ENCODE measurements at regions not wholly inside any gene's neighbourhood (a gene's known extent, or its start where the extent isn't known, plus 50 kb on each side); places are given as distances from the start of the nearest gene placed in this dataset.

DNA sequence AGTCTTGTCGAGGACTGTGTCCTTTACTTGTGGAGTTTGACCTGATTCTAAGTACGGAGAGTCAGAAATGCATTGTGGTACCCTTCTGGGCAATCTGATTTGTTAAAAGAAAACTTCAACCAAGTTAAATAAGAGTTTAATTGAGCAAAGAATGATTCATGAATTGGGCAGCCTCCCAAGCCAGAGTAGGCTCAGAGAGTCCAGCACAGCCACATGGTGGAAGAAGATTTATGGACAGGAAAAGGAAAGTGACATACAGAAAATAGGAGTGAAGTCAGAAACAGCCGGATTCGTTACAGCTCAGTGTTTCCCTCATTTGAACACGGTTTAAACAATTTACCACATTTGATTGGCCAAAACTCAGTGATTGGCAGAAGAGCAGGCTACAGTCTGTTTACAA, 329.2 kb downstream of the DHX35 start:
- H3K4me3 ChIP-seq (ENCODE audit: low read depth, low read length), result no peak overlapping the region
- 39% methylated on average over 3 of the region's 5 CpGs for WGBS (ENCODE audit: insufficient coverage)
- H3K9me3 ChIP-seq (ENCODE audit: control insufficient read depth, insufficient read depth, low read length), result peaks cover 2% of the 10 kb centered on the region
- no peaks in the 10 kb centered on the region for H3K36me3 ChIP-seq (ENCODE audit: control insufficient read depth, insufficient read depth, low read length)
- H3K27ac ChIP-seq (ENCODE audit: low read depth, low read length), result no peak overlapping the region
- H3K4me1 ChIP-seq (ENCODE audit: control insufficient read depth, insufficient read depth, low read length), result no peaks in the 10 kb centered on the region
- H3K27me3 ChIP-seq (ENCODE audit: control insufficient read depth, insufficient read depth, low read length), result peaks cover 29% of the 10 kb centered on the region
- DNase-seq (ENCODE audit: low read depth in 4 of 6, low spot score in 6 of 6), result peak in 1 of 6 donors; percentile 45

DNA sequence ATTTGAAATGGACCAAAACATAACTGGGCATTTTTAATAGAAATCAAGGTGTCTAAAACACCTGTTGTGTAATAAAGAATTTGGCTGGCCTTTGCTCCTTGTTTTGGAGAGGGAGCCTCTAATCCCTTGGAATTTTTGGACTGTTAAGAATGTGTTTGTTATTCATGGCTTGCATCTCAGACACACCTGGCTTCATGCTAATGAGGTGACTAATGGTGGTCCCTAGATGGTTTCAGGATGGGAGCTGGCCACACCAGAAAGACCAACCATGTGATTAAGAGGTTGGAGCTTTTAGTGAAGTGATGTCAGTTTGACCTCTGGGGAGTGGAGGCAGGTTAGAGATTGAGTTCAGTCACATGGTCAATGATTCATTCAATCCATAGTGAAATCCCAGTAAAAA, 328.4 kb downstream of the DHX35 start:
- no peaks in the 10 kb centered on the region for H3K36me3 ChIP-seq (ENCODE audit: control insufficient read depth, insufficient read depth, low read length)
- no peak for DNase-seq (ENCODE audit: low read depth in 4 of 6, low spot score in 6 of 6)
- peaks cover 2% of the 10 kb centered on the region for H3K9me3 ChIP-seq (ENCODE audit: control insufficient read depth, insufficient read depth, low read length)
- H3K27me3 ChIP-seq (ENCODE audit: control insufficient read depth, insufficient read depth, low read length), result peaks cover 32% of the 10 kb centered on the region
- H3K4me1 ChIP-seq (ENCODE audit: control insufficient read depth, insufficient read depth, low read length), result no peaks in the 10 kb centered on the region
- H3K27ac ChIP-seq (ENCODE audit: low read depth, low read length), result no peak overlapping the region
- H3K4me3 ChIP-seq (ENCODE audit: low read depth, low read length), result no peak overlapping the region

GRCh38 chr20:39289831-39290230, 327.7 kb downstream of the DHX35 start:
- Histone ChIP-seq H3K36me3 (ENCODE audit: control insufficient read depth, insufficient read depth, low read length) (no peaks in the 10 kb centered on the region), H3K27me3 (ENCODE audit: control insufficient read depth, insufficient read depth, low read length) (peaks cover 36% of the 10 kb centered on the region), H3K4me3 (ENCODE audit: low read depth, low read length) (no peak overlapping the region), H3K27ac (ENCODE audit: low read depth, low read length) (no peak overlapping the region), H3K4me1 (ENCODE audit: control insufficient read depth, insufficient read depth, low read length) (no peaks in the 10 kb centered on the region), H3K9me3 (ENCODE audit: control insufficient read depth, insufficient read depth, low read length) (peaks cover 2% of the 10 kb centered on the region)
- no peak for DNase-seq (ENCODE audit: low read depth in 4 of 6, low spot score in 6 of 6)
- no CpG with 5 or more reads among the region's 2 CpGs for WGBS (ENCODE audit: insufficient coverage)

DNA sequence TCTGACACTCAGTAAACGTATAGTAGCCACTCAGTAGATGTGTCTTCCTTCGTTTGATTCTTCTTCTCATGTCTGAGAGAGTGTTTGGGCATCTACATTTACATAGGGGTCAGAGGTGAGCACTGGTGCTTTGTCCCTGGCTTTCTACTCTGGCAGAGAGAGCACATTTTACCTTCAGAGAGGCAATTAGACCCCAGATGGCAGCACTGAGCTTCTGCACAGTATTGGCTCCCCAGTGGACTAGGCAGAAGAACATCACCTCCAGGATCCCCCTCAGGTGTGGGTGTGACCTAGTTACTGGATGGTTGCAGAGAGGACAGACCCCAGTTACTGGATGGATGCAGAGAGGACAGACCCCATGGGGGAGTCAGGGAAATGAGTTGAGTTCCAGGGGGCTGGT, 327.2 kb downstream of the DHX35 start:
- H3K27ac ChIP-seq (ENCODE audit: low read depth, low read length), result no peak overlapping the region
- H3K4me3 ChIP-seq (ENCODE audit: low read depth, low read length), result no peak overlapping the region
- H3K36me3 ChIP-seq (ENCODE audit: control insufficient read depth, insufficient read depth, low read length), result no peaks in the 10 kb centered on the region
- no peaks in the 10 kb centered on the region for H3K4me1 ChIP-seq (ENCODE audit: control insufficient read depth, insufficient read depth, low read length)
- peaks cover 36% of the 10 kb centered on the region for H3K27me3 ChIP-seq (ENCODE audit: control insufficient read depth, insufficient read depth, low read length)
- WGBS (ENCODE audit: insufficient coverage), result no CpG with 5 or more reads among the region's 2 CpGs
- H3K9me3 ChIP-seq (ENCODE audit: control insufficient read depth, insufficient read depth, low read length), result peaks cover 2% of the 10 kb centered on the region
- DNase-seq (ENCODE audit: low read depth in 4 of 6, low spot score in 6 of 6), result no peak

DNA sequence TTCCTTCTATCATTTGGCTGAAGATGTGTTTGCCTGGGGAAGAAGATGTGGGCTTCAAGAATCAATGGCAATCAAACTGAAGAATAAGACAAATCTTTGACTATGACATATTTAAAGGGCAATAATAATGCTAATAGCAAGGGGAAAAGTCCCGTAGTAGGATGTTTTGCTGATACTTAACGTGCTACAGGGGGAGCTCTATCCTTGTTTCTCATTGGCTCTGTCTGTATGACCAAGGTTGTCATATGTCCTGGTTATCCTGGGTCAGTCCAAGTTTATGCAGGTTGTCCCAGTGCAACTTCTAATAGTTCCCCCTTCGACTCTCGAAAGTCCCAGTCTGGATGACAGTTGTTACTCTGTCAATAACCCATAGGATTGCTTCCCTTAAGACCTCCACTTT, 321.3 kb downstream of the DHX35 start:
- no peak overlapping the region for H3K4me3 ChIP-seq (ENCODE audit: low read depth, low read length)
- no peaks in the 10 kb centered on the region for H3K36me3 ChIP-seq (ENCODE audit: control insufficient read depth, insufficient read depth, low read length)
- 90% methylated on average over 4 of the region's 4 CpGs for WGBS (ENCODE audit: insufficient coverage)
- H3K9me3 ChIP-seq (ENCODE audit: control insufficient read depth, insufficient read depth, low read length), result peaks cover 2% of the 10 kb centered on the region
- H3K4me1 ChIP-seq (ENCODE audit: control insufficient read depth, insufficient read depth, low read length), result peaks cover 8% of the 10 kb centered on the region
- peaks cover 39% of the 10 kb centered on the region for H3K27me3 ChIP-seq (ENCODE audit: control insufficient read depth, insufficient read depth, low read length)
- no peak overlapping the region for H3K27ac ChIP-seq (ENCODE audit: low read depth, low read length)
- DNase-seq (ENCODE audit: low read depth in 4 of 6, low spot score in 6 of 6), result no peak

- 15% methylated on average over 10 of the region's 10 CpGs for WGBS (ENCODE audit: insufficient coverage)
- Histone ChIP-seq H3K27me3 (ENCODE audit: control insufficient read depth, insufficient read depth, low read length) (peaks cover 42% of the 10 kb centered on the region), H3K36me3 (ENCODE audit: control insufficient read depth, insufficient read depth, low read length) (no peaks in the 10 kb centered on the region), H3K4me3 (ENCODE audit: low read depth, low read length) (no peak overlapping the region), H3K4me1 (ENCODE audit: control insufficient read depth, insufficient read depth, low read length) (peaks cover 8% of the 10 kb centered on the region), H3K9me3 (ENCODE audit: control insufficient read depth, insufficient read depth, low read length) (no peaks in the 10 kb centered on the region), H3K27ac (ENCODE audit: low read depth, low read length) (no peak overlapping the region)
- peak in 3 of 6 donors; percentile 48 to 94 (median 70) for DNase-seq (ENCODE audit: low read depth in 4 of 6, low spot score in 6 of 6)
Observed at GRCh38 chr20:39282619-39283092, 320.5 kb downstream of the DHX35 start.

- Histone ChIP-seq H3K4me3 (ENCODE audit: low read depth, low read length) (no peak overlapping the region), H3K4me1 (ENCODE audit: control insufficient read depth, insufficient read depth, low read length) (peaks cover 8% of the 10 kb centered on the region), H3K27ac (ENCODE audit: low read depth, low read length) (no peak overlapping the region), H3K36me3 (ENCODE audit: control insufficient read depth, insufficient read depth, low read length) (no peaks in the 10 kb centered on the region), H3K9me3 (ENCODE audit: control insufficient read depth, insufficient read depth, low read length) (peaks cover 2% of the 10 kb centered on the region), H3K27me3 (ENCODE audit: control insufficient read depth, insufficient read depth, low read length) (peaks cover 44% of the 10 kb centered on the region)
- WGBS (ENCODE audit: insufficient coverage), result no CpG with 5 or more reads among the region's 3 CpGs
- DNase-seq (ENCODE audit: low read depth in 4 of 6, low spot score in 6 of 6), result no peak
Observed at GRCh38 chr20:39280875-39281274, 318.7 kb downstream of the DHX35 start.

GRCh38 chr20:39278230-39278788, 316.2 kb downstream of the DHX35 start:
- H3K4me3 ChIP-seq (ENCODE audit: low read depth, low read length), result no peak overlapping the region
- H3K36me3 ChIP-seq (ENCODE audit: control insufficient read depth, insufficient read depth, low read length), result no peaks in the 10 kb centered on the region
- H3K27me3 ChIP-seq (ENCODE audit: control insufficient read depth, insufficient read depth, low read length), result peaks cover 46% of the 10 kb centered on the region
- peak in 1 of 6 donors; percentile 59 for DNase-seq (ENCODE audit: low read depth in 4 of 6, low spot score in 6 of 6)
- peaks cover 8% of the 10 kb centered on the region for H3K4me1 ChIP-seq (ENCODE audit: control insufficient read depth, insufficient read depth, low read length)
- H3K27ac ChIP-seq (ENCODE audit: low read depth, low read length), result no peak overlapping the region
- peaks cover 4% of the 10 kb centered on the region for H3K9me3 ChIP-seq (ENCODE audit: control insufficient read depth, insufficient read depth, low read length)
- no CpG with 5 or more reads among the region's 5 CpGs for WGBS (ENCODE audit: insufficient coverage)

- Histone ChIP-seq H3K27ac (ENCODE audit: low read depth, low read length) (no peak overlapping the region), H3K9me3 (ENCODE audit: control insufficient read depth, insufficient read depth, low read length) (peaks cover 4% of the 10 kb centered on the region), H3K4me3 (ENCODE audit: low read depth, low read length) (no peak overlapping the region), H3K36me3 (ENCODE audit: control insufficient read depth, insufficient read depth, low read length) (no peaks in the 10 kb centered on the region), H3K27me3 (ENCODE audit: control insufficient read depth, insufficient read depth, low read length) (peaks cover 46% of the 10 kb centered on the region), H3K4me1 (ENCODE audit: control insufficient read depth, insufficient read depth, low read length) (peaks cover under 1% of the 10 kb centered on the region)
- 78% methylated on average over 6 of the region's 7 CpGs for WGBS (ENCODE audit: insufficient coverage)
- DNase-seq (ENCODE audit: low read depth in 4 of 6, low spot score in 6 of 6), result no peak
Observed at GRCh38 chr20:39277185-39277584, 315.0 kb downstream of the DHX35 start.

GRCh38 chr20:39270837-39271604, 308.9 kb downstream of the DHX35 start:
- peak in 1 of 6 donors; percentile 67 for DNase-seq (ENCODE audit: low read depth in 4 of 6, low spot score in 6 of 6)
- H3K9me3 ChIP-seq (ENCODE audit: control insufficient read depth, insufficient read depth, low read length), result peaks cover 3% of the 10 kb centered on the region
- H3K27ac ChIP-seq (ENCODE audit: low read depth, low read length), result no peak overlapping the region
- WGBS (ENCODE audit: insufficient coverage), result 47% methylated on average over 8 of the region's 10 CpGs
- H3K4me1 ChIP-seq (ENCODE audit: control insufficient read depth, insufficient read depth, low read length), result peaks cover 19% of the 10 kb centered on the region
- no peaks in the 10 kb centered on the region for H3K36me3 ChIP-seq (ENCODE audit: control insufficient read depth, insufficient read depth, low read length)
- H3K27me3 ChIP-seq (ENCODE audit: control insufficient read depth, insufficient read depth, low read length), result peaks cover 48% of the 10 kb centered on the region
- no peak overlapping the region for H3K4me3 ChIP-seq (ENCODE audit: low read depth, low read length)
